Ovary (tissue), 7 donors: ENCODE measurements at regions not wholly inside any gene's neighbourhood (a gene's known extent, or its start where the extent isn't known, plus 50 kb on each side); places are given as distances from the start of the nearest gene placed in this dataset.

ENCODE experiments used
- DNase-seq, 5 donors: peaks; one replicate each; pipeline ENCODE4 v3.0.0-alpha.2; 2019 to 2020
- H3K27ac ChIP-seq, 2 donors: fragments of 200-600 bp; one replicate each; pipeline versions ENCODE4 v1.5.1 to v1.8.0; 2019 to 2022
- H3K27me3 ChIP-seq: fragments of 200-600 bp; one replicate; pipeline ENCODE4 v1.8.0; 2022
- H3K36me3 ChIP-seq: fragments of 200-600 bp; sonication (generic); one replicate; pipeline ENCODE4 v1.5.1; 2019
- H3K4me1 ChIP-seq: one replicate; pipeline ENCODE4 v1.8.1; 2013; ENCODE audit warnings: mild to moderate bottlenecking, moderate library complexity; ENCODE audit not compliant: insufficient read depth
- H3K4me3 ChIP-seq: fragments of 200-600 bp; sonication (generic); one replicate; pipeline ENCODE4 v1.5.1; 2017
- H3K9me3 ChIP-seq, 2 donors: fragments of 200-600 bp in 1 of 2; sonication (generic) in 1 of 2; one replicate each; pipeline versions ENCODE4 v1.5.1 to v1.8.1; 2013 to 2019; ENCODE audit warnings: mild to moderate bottlenecking in 1 of 2, moderate library complexity in 1 of 2
- CTCF ChIP-seq, 3 donors: fragments of 450-650 bp in 2 of 3; fragments of 200-600 bp in 1 of 3; IDR thresholded peaks; one replicate each; pipeline versions ENCODE4 v1.5.1 to v1.8.0; 2016 to 2022; ENCODE audit warnings: antibody characterized with exemption in 3 of 3, mild to moderate bottlenecking in 1 of 3
- EP300 ChIP-seq: sonication (generic); formaldehyde crosslinking; IDR thresholded peaks from one replicate; pipeline ENCODE4 v1.6.1; 2017; ENCODE audit warnings: antibody characterized with exemption
- POLR2A ChIP-seq: fragments of 450-650 bp; IDR thresholded peaks from one replicate; pipeline ENCODE4 v1.6.1; 2017; ENCODE audit warnings: antibody characterized with exemption, mild to moderate bottlenecking, moderate library complexity
- WGBS, 3 donors: extraction: QIAGEN DNeasy Blood & Tissue Kit in 1 of 3; methylation state at CpG; one replicate each; pipeline versions ENCODE4 v1.1.5 to v1.1.7; 2013 to 2017; 5-methylcytosine and 5-hydroxymethylcytosine counted together
- intact Hi-C, 4 donors: fragments of 100-400 bp; cut with DNase I; formaldehyde crosslinking; loops; one replicate each; pipeline versions ENCODE4 v1.11.0 to v1.15.1; 2022 to 2023
- donor health status: DM: no; HTN: no; CAD: no; lungs with moderate emphysema.
- donor health status: DM: no; HTN: no; CAD: no.
- donor health status: Bipolar disorder and iron deficiency.
- donor health status: DM: no; HTN: no; CAD: no.
- donor health status: DM: yes; HTN: yes; CAD: no.

GRCh38 chr3:144289057-144289456, 317.4 kb downstream of the DIPK2A start:
- Histone ChIP-seq H3K27ac (no peak overlapping the region), H3K27me3 (no peaks in the 10 kb centered on the region), H3K4me1 (peaks cover 2% of the 10 kb centered on the region), H3K4me3 (no peak overlapping the region), H3K9me3 (no peaks in the 10 kb centered on the region), H3K36me3 (no peaks in the 10 kb centered on the region)
- TF ChIP-seq CTCF (IDR thresholded peaks at IDR 0.05), result no peak
- no peak for TF ChIP-seq POLR2A
- TF ChIP-seq EP300, result no peak
- intact Hi-C loops, result no loop called here
- DNase-seq, result no peak
- 92 to 95% (median 92%) methylated on average over 3 of the region's 3 CpGs for WGBS, 3 donors

- Histone ChIP-seq H3K9me3 (no peaks in the 10 kb centered on the region), H3K27me3 (no peaks in the 10 kb centered on the region), H3K4me1 (no peaks in the 10 kb centered on the region), H3K4me3 (no peak overlapping the region), H3K27ac (no peak overlapping the region), H3K36me3 (no peaks in the 10 kb centered on the region)
- intact Hi-C loops, result no loop called here
- no peak for TF ChIP-seq CTCF (IDR thresholded peaks at IDR 0.05)
- TF ChIP-seq EP300, result no peak
- TF ChIP-seq POLR2A, result no peak
- 94 to 97% (median 95%) methylated on average over 2 of the region's 2 CpGs for WGBS, 3 donors
- DNase-seq, result no peak
Observed at GRCh38 chr3:144294659-144295538, 323.3 kb downstream of the DIPK2A start.

- WGBS, 3 donors, result 13 to 35% (median 19%) methylated on average over 3 of the region's 3 CpGs
- no peak for DNase-seq
- no peak overlapping the region for H3K4me3 ChIP-seq
- intact Hi-C loops, result no loop called here
- H3K36me3 ChIP-seq, result no peaks in the 10 kb centered on the region
- H3K4me1 ChIP-seq, result no peaks in the 10 kb centered on the region
- H3K27ac ChIP-seq, result no peak overlapping the region
- H3K9me3 ChIP-seq, result no peaks in the 10 kb centered on the region
- TF ChIP-seq POLR2A (no peak), CTCF (IDR thresholded peaks at IDR 0.05) (no peak), EP300 (no peak)
- H3K27me3 ChIP-seq, result no peaks in the 10 kb centered on the region
Observed at GRCh38 chr3:144295613-144296012, 324.0 kb downstream of the DIPK2A start.

- H3K9me3 ChIP-seq, result no peaks in the 10 kb centered on the region
- H3K27ac ChIP-seq, result no peak overlapping the region
- no peak overlapping the region for H3K4me3 ChIP-seq
- H3K4me1 ChIP-seq, result no peaks in the 10 kb centered on the region
- H3K36me3 ChIP-seq, result no peaks in the 10 kb centered on the region
- TF ChIP-seq POLR2A (no peak), EP300 (no peak), CTCF (IDR thresholded peaks at IDR 0.05) (no peak)
- no peaks in the 10 kb centered on the region for H3K27me3 ChIP-seq
- no peak for DNase-seq
- intact Hi-C loops, result no loop called here
Observed at GRCh38 chr3:144296808-144297207, 325.2 kb downstream of the DIPK2A start.
